B cell (primary cell): ENCODE measurements at regions not wholly inside any gene's neighbourhood (a gene's known extent, or its start where the extent isn't known, plus 50 kb on each side); places are given as distances from the start of the nearest gene placed in this dataset.

Experiments
- ATAC-seq: fragments of 200-7000 bp; cut with Tn5 transposase; one replicate; pipeline ENCODE4 v1.10.0; 2021; ENCODE audit warnings: low read depth, mild to moderate bottlenecking, moderate number of reproducible peaks, moderate library complexity
- CTCF ChIA-PET: fragments of 350-600 bp; sonication (Branson Sonifier 250); formaldehyde crosslinking; loops from one replicate; lab custom pipeline; 2021; ENCODE audit warnings: antibody characterized with exemption, inconsistent platforms; lab: Charles Lee
- POLR2A ChIA-PET: fragments of 350-600 bp; sonication (Branson Sonifier 250); formaldehyde crosslinking; loops from one replicate; lab custom pipeline; 2021; ENCODE audit warnings: antibody characterized with exemption; lab: Charles Lee
- DNase-seq: peaks from one replicate; pipeline ENCODE4 v3.0.0; 2013
- H2AFZ ChIP-seq: 2 replicates; pipeline ENCODE4 v1.6.1; 2012; ENCODE audit warnings: mild to moderate bottlenecking, low read depth, low read length; ENCODE audit not compliant: insufficient read depth, poor library complexity, severe bottlenecking
- H3K27ac ChIP-seq, 2 donors: 1 replicate in 1 of 2; 2 replicates in 1 of 2; pipeline ENCODE4 v1.5.1; 2012 to 2013; ENCODE audit warnings: low read length in 2 of 2, mild to moderate bottlenecking in 2 of 2, moderate library complexity in 1 of 2
- H3K27me3 ChIP-seq, 4 experiments: fragments of 200-600 bp in 1 of 4; sonication (generic) in 1 of 4; replicated peaks in 1 of 4; 1 replicate in 2 of 4; 2 replicates in 2 of 4; pipeline versions ENCODE4 v1.6.1 to v1.7.0; 2013 to 2016; ENCODE audit warnings: low read length in 3 of 4, mild to moderate bottlenecking in 2 of 4, mixed read lengths in 1 of 4, moderate library complexity in 1 of 4; ENCODE audit not compliant: insufficient read depth in 4 of 4, control insufficient read depth in 3 of 4; ENCODE audit errors: control extremely low read depth in 1 of 4
- H3K36me3 ChIP-seq, 2 experiments: replicated peaks in 1 of 2; 1 replicate in 1 of 2; 2 replicates in 1 of 2; pipeline versions ENCODE4 v1.6.1 to v1.7.1; 2013; ENCODE audit warnings: low read length in 1 of 2; ENCODE audit not compliant: insufficient read depth in 2 of 2, control insufficient read depth in 1 of 2; ENCODE audit errors: control extremely low read depth in 1 of 2, extremely low read depth in 1 of 2
- H3K4me1 ChIP-seq, 2 donors: fragments of 200-600 bp in 1 of 2; sonication (generic) in 1 of 2; 1 replicate in 1 of 2; 2 replicates in 1 of 2; pipeline versions ENCODE4 v1.5.1 to v1.6.1; 2013 to 2017; ENCODE audit warnings: low read length in 2 of 2; ENCODE audit not compliant: control insufficient read depth in 2 of 2, insufficient read depth in 2 of 2
- H3K4me2 ChIP-seq: replicated peaks from 2 replicates; pipeline ENCODE3; 2012; ENCODE audit warnings: mild to moderate bottlenecking, low read depth, low read length; ENCODE audit not compliant: poor library complexity, severe bottlenecking
- H3K4me3 ChIP-seq, 5 experiments: fragments of 200-600 bp in 1 of 5; sonication (generic) in 1 of 5; 1 replicate in 3 of 5; 2 replicates in 2 of 5; pipeline versions ENCODE4 v1.5.1 to v1.7.0; 2011 to 2016; ENCODE audit warnings: low read length in 4 of 5, mild to moderate bottlenecking in 4 of 5, low read depth in 2 of 5, control low read depth in 1 of 5, moderate library complexity in 1 of 5; ENCODE audit not compliant: insufficient read depth in 1 of 5; ENCODE audit errors: control extremely low read depth in 1 of 5, extremely low read depth in 1 of 5
- H3K79me2 ChIP-seq: fragments of 200-600 bp; sonication (generic); one replicate; pipeline ENCODE4 v1.6.0; 2016; ENCODE audit warnings: low read length; ENCODE audit not compliant: control insufficient read depth, insufficient read depth
- H3K9ac ChIP-seq: fragments of 200-600 bp; sonication (generic); 2 replicates; pipeline ENCODE4 v1.6.1; 2017; ENCODE audit warnings: mild to moderate bottlenecking, low read length, moderate library complexity
- H3K9me3 ChIP-seq, 3 donors: one replicate each; pipeline versions ENCODE4 v1.6.1 to v1.7.1; 2013; ENCODE audit warnings: low read length in 2 of 3; ENCODE audit not compliant: control insufficient read depth in 2 of 3, insufficient read depth in 1 of 3; ENCODE audit errors: control extremely low read depth in 1 of 3
- H4K20me1 ChIP-seq: 2 replicates; pipeline ENCODE4 v1.6.0; 2012; ENCODE audit warnings: mild to moderate bottlenecking, low read length; ENCODE audit not compliant: insufficient read depth, control insufficient read depth, poor library complexity, severe bottlenecking
- H3K27ac Mint-ChIP-seq: one replicate; pipeline ENCODE4 v1.8.0; 2021; ENCODE audit warnings: mixed read lengths
- H3K27me3 Mint-ChIP-seq: one replicate; pipeline ENCODE4 v1.8.0; 2021; ENCODE audit warnings: mixed read lengths
- H3K4me1 Mint-ChIP-seq: one replicate; pipeline ENCODE4 v1.8.0; 2021; ENCODE audit warnings: mixed read lengths
- H3K4me3 Mint-ChIP-seq: one replicate; pipeline ENCODE4 v1.8.0; 2021; ENCODE audit warnings: mixed read lengths
- H3K9me3 Mint-ChIP-seq: one replicate; pipeline ENCODE4 v1.8.0; 2022; ENCODE audit warnings: mixed read lengths; ENCODE audit not compliant: insufficient read depth
- EZH2 ChIP-seq: IDR thresholded peaks from 2 replicates; pipeline ENCODE4 v1.6.1; 2012; ENCODE audit warnings: borderline replicate concordance, low read depth, mild to moderate bottlenecking, moderate library complexity, low read length; ENCODE audit not compliant: insufficient read depth, poor library complexity, severe bottlenecking
- WGBS: methylation state at CpG from one replicate; pipeline ENCODE4 v1.1.5; 2013; ENCODE audit warnings: missing lambda C conversion rate; ENCODE audit not compliant: insufficient coverage; 5-methylcytosine and 5-hydroxymethylcytosine counted together
- intact Hi-C: fragments of 100-400 bp; cut with micrococcal nuclease; formaldehyde crosslinking; loops from one replicate; pipeline ENCODE4 v1.10.0; 2022
- TF ChIP-seq, protein P1 (sequence below): fragments of 200-600 bp; IDR thresholded peaks from one replicate; pipeline ENCODE4 v1.8.0; 2022; ENCODE audit warnings: antibody characterized with exemption, mild to moderate bottlenecking

DNA sequence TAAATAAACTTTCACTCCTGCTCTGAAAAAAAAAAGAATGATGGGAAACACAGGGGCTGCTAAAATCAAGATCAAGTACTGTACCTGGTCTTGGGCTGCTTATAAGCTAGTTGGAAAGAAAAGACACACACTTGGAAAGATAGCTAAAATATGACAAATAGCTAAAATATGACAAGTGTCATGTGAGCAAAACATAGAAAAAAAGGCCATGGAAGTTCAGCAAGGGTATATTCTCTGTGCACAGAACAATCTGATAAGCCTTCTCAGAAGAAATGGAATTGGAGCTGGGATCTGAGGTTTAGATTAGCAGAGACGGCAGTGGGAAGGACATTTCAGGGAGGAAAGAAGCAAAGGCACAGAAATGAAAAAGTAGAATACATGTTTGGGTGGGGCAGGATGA, 126.2 kb upstream of the PMCH start:
- H3K27me3 Mint-ChIP-seq, result peaks cover 10% of the 10 kb centered on the region

GRCh38 chr12:102322254-102322653, 124.6 kb upstream of the PMCH start:
- H3K27me3 ChIP-seq, result no peaks in the 10 kb centered on the region
- no CpG with 5 or more reads among the region's 1 CpG for WGBS
- no peak for DNase-seq
- no peak overlapping the region for H3K4me2 ChIP-seq
- ATAC-seq, result no peak
- no peaks in the 10 kb centered on the region for H3K79me2 ChIP-seq
- Mint-ChIP-seq H3K4me3 (no peak overlapping the region), H3K9me3 (no peaks in the 10 kb centered on the region), H3K27ac (no peak overlapping the region), H3K4me1 (no peaks in the 10 kb centered on the region), H3K27me3 (peaks cover 15% of the 10 kb centered on the region)
- peaks cover 0 to 3% (median 2%) of the 10 kb centered on the region in 3 donors for H3K9me3 ChIP-seq
- CTCF ChIA-PET, result no interaction called here
- H3K36me3 ChIP-seq, result no peaks in the 10 kb centered on the region
- TF ChIP-seq EZH2, result no peak
- TF ChIP-seq, protein P1, sequence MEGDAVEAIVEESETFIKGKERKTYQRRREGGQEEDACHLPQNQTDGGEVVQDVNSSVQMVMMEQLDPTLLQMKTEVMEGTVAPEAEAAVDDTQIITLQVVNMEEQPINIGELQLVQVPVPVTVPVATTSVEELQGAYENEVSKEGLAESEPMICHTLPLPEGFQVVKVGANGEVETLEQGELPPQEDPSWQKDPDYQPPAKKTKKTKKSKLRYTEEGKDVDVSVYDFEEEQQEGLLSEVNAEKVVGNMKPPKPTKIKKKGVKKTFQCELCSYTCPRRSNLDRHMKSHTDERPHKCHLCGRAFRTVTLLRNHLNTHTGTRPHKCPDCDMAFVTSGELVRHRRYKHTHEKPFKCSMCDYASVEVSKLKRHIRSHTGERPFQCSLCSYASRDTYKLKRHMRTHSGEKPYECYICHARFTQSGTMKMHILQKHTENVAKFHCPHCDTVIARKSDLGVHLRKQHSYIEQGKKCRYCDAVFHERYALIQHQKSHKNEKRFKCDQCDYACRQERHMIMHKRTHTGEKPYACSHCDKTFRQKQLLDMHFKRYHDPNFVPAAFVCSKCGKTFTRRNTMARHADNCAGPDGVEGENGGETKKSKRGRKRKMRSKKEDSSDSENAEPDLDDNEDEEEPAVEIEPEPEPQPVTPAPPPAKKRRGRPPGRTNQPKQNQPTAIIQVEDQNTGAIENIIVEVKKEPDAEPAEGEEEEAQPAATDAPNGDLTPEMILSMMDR, result no peak
- intact Hi-C loops, result no loop called here
- no peak overlapping the region for H3K27ac ChIP-seq
- no peak overlapping the region for H2AFZ ChIP-seq
- no peaks in the 10 kb centered on the region for H4K20me1 ChIP-seq
- no peak overlapping the region for H3K9ac ChIP-seq
- POLR2A ChIA-PET, result no interaction called here
- no peaks in the 10 kb centered on the region for H3K4me1 ChIP-seq
- no peak overlapping the region for H3K4me3 ChIP-seq

More for the DNA sequence above, 126.2 kb upstream of the PMCH start:
- whole genome bisulfite sequencing, result no CpG with 5 or more reads among the region's 1 CpG
- no peak for DNase-seq
- Histone ChIP-seq H3K4me3 (no peak overlapping the region), H3K79me2 (no peaks in the 10 kb centered on the region), H3K9ac (no peak overlapping the region), H3K4me2 (no peak overlapping the region), H3K27me3 (no peaks in the 10 kb centered on the region), H3K9me3 (peaks cover 0 to 3% (median 2%) of the 10 kb centered on the region in 3 donors), H3K27ac (no peak overlapping the region), H3K36me3 (no peaks in the 10 kb centered on the region), H3K4me1 (no peaks in the 10 kb centered on the region), H4K20me1 (no peaks in the 10 kb centered on the region), H2AFZ (no peak overlapping the region)
- intact Hi-C loops, result no loop called here
- no peak overlapping the region for H3K4me3 Mint-ChIP-seq
- H3K4me1 Mint-ChIP-seq, result no peaks in the 10 kb centered on the region
- H3K27ac Mint-ChIP-seq, result no peak overlapping the region
- POLR2A ChIA-PET, result no interaction called here
- CTCF ChIA-PET, result no interaction called here
- no peak for ATAC-seq
- no peaks in the 10 kb centered on the region for H3K9me3 Mint-ChIP-seq
- no peak for TF ChIP-seq EZH2
- TF ChIP-seq, protein P1, result no peak
